Ovary (tissue), 3 donors: ENCODE measurements at regions not wholly inside any gene's neighbourhood (a gene's known extent, or its start where the extent isn't known, plus 50 kb on each side); places are given as distances from the start of the nearest gene placed in this dataset.

Source experiments
- POLR2A ChIP-seq: fragments of 450-650 bp; IDR thresholded peaks from one replicate; pipeline ENCODE4 v1.6.1; 2017; ENCODE audit warnings: antibody characterized with exemption, mild to moderate bottlenecking, moderate library complexity
- TF ChIP-seq, protein P1 (sequence below), 3 donors: fragments of 450-650 bp in 2 of 3; fragments of 200-600 bp in 1 of 3; IDR thresholded peaks; one replicate each; pipeline versions ENCODE4 v1.5.1 to v1.8.0; 2016 to 2022; ENCODE audit warnings: antibody characterized with exemption in 3 of 3, mild to moderate bottlenecking in 1 of 3
- donor health status: DM: no; HTN: no; CAD: no.

DNA sequence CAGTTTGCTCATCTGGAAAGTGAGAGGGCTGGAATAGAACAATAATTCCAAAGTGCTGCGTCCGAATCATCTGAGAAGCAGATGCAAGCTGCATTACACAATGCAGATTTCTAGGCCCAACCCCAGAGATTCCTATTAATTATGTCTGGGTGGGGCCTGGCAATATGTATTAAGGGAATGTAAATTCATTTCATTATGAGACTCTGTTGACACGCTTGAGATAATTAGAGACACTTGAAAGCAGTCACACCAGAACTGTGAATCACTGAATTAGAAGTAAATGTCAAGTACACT, 54.7 kb upstream of the HK2 start:
- TF ChIP-seq, protein P1, sequence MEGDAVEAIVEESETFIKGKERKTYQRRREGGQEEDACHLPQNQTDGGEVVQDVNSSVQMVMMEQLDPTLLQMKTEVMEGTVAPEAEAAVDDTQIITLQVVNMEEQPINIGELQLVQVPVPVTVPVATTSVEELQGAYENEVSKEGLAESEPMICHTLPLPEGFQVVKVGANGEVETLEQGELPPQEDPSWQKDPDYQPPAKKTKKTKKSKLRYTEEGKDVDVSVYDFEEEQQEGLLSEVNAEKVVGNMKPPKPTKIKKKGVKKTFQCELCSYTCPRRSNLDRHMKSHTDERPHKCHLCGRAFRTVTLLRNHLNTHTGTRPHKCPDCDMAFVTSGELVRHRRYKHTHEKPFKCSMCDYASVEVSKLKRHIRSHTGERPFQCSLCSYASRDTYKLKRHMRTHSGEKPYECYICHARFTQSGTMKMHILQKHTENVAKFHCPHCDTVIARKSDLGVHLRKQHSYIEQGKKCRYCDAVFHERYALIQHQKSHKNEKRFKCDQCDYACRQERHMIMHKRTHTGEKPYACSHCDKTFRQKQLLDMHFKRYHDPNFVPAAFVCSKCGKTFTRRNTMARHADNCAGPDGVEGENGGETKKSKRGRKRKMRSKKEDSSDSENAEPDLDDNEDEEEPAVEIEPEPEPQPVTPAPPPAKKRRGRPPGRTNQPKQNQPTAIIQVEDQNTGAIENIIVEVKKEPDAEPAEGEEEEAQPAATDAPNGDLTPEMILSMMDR (IDR thresholded peaks at IDR 0.05): no peak
- no peak for TF ChIP-seq POLR2A
